Central memory CD8-positive, alpha-beta T cell (primary cell): ENCODE measurements at regions not wholly inside any gene's neighbourhood (a gene's known extent, or its start where the extent isn't known, plus 50 kb on each side); places are given as distances from the start of the nearest gene placed in this dataset.

Experiments
- ATAC-seq: fragments of 150-1000 bp; cut with Tn5 transposase; replicated peaks from 2 replicates; pipeline ENCODE4 v1.10.0; 2022; ENCODE audit warnings: mild to moderate bottlenecking, moderate FRiP score, moderate number of reproducible peaks; ENCODE audit not compliant: poor library complexity, severe bottlenecking; ENCODE audit errors: extremely low read depth
- DNase-seq, 2 donors: peaks; one replicate each; pipeline ENCODE4 v3.0.0; 2021; ENCODE audit warnings: low spot score in 2 of 2
- H3K27ac Mint-ChIP-seq: one replicate; pipeline ENCODE4 v1.8.0; 2022; ENCODE audit warnings: low read depth, mild to moderate bottlenecking, moderate library complexity, mixed read lengths
- H3K27me3 Mint-ChIP-seq: one replicate; pipeline ENCODE4 v1.8.0; 2022; ENCODE audit warnings: mixed read lengths
- H3K36me3 Mint-ChIP-seq: one replicate; pipeline ENCODE4 v1.8.0; 2022; ENCODE audit warnings: mild to moderate bottlenecking, moderate library complexity, mixed read lengths; ENCODE audit not compliant: insufficient read depth
- H3K4me1 Mint-ChIP-seq: one replicate; pipeline ENCODE4 v1.8.0; 2022; ENCODE audit warnings: mixed read lengths
- H3K4me3 Mint-ChIP-seq: one replicate; pipeline ENCODE4 v1.8.0; 2022; ENCODE audit warnings: mild to moderate bottlenecking, moderate library complexity, mixed read lengths
- H3K9me3 Mint-ChIP-seq: one replicate; pipeline ENCODE4 v1.8.0; 2022; ENCODE audit warnings: mixed read lengths

DNA sequence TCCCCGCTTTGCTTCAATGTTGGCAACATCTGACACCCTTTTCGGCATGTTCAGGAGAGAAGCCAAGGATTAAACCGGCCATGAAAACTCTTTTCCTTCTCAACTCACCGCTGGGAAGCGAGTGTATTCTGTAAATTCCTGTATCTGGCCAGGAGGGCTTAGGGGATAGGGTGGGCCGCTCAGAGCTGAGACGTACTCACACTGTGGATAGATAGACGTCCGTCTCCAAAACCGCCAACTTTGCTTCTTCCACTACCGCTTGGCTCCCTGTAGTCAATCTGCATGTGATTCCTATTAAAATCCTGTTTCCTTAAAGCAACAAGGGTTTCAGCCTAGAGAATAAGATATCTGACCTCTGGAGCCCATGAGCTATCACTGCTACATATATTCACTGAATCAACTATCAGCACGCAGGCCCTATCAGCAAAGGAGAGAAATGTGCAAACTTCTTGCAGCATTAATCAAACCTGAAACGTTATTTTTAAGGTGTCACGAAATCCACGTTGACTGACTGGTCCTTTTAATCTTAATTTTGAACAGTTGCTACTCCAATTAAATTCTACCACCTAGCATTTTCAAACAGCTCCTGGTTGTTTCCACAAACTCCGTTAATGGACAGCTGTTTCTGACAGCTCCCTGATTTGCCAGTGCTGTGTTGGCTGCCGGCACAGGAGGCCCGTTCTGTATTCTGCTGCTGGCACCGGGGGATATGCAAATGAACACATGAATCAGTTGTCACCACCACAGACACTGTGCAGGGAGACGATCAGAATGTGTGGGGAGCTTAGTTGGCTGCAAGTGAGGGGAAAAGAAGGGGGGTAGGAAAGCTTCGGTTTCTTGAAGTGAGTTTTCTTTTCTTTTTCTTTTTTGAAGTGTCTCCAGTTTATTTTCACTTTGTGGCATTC is 438.9 kb upstream of the ARRDC4 start:
- DNase-seq (no peak), ATAC-seq (no peak)
- peaks cover 3% of the 10 kb centered on the region for H3K9me3 Mint-ChIP-seq
- H3K4me1 Mint-ChIP-seq = no peaks in the 10 kb centered on the region
- no peaks in the 10 kb centered on the region for H3K27me3 Mint-ChIP-seq
- no peak overlapping the region for H3K27ac Mint-ChIP-seq
- H3K4me3 Mint-ChIP-seq = no peak overlapping the region
- H3K36me3 Mint-ChIP-seq = no peaks in the 10 kb centered on the region

DNA sequence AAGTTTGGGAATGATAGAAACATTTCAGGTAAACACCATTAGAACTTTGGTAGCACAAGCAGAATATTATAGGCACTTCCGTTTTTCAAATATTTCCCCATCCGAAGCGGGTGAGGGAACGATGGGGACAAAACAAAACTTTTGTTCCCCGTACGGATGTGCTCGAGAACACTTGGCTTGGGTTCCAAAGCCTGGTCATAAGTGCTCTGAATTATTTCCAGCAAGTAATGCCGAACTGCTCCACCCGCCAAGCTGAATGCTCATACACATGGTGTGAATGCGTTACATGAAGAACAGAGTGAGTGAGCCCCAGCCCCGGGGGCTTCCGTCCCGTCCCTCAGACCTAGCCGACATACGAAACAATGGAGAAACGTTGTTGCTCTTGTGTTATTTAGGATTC is 438.2 kb upstream of the ARRDC4 start:
- ATAC-seq = no peak
- Mint-ChIP-seq H3K36me3 (no peaks in the 10 kb centered on the region), H3K4me3 (no peak overlapping the region), H3K4me1 (no peaks in the 10 kb centered on the region), H3K27me3 (no peaks in the 10 kb centered on the region), H3K9me3 (peaks cover 3% of the 10 kb centered on the region), H3K27ac (no peak overlapping the region)
- no peak for DNase-seq

DNA sequence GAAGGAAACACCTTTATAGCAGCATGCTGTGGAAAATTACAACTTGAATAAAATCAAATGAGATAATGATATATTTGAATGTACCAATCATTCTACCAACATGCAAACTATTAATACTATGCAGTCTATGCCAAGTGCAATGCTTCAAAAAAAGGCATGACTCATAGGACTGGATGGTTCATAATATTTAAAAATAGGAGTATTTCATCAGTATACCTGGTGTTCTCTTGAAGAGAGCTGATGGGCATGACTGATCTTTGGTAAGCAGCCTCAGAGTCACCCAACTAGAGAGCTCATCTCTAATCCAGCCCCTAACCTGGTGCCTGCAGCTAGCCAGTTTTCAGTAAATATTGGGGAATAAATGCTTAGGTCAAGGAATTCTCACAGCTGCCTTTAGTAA is 434.7 kb upstream of the ARRDC4 start:
- peaks cover 3% of the 10 kb centered on the region for H3K9me3 Mint-ChIP-seq
- no peak for DNase-seq
- H3K27me3 Mint-ChIP-seq = no peaks in the 10 kb centered on the region
- H3K36me3 Mint-ChIP-seq = no peaks in the 10 kb centered on the region
- no peak overlapping the region for H3K4me3 Mint-ChIP-seq
- no peak for ATAC-seq
- H3K27ac Mint-ChIP-seq = no peak overlapping the region
- H3K4me1 Mint-ChIP-seq = no peaks in the 10 kb centered on the region

DNA sequence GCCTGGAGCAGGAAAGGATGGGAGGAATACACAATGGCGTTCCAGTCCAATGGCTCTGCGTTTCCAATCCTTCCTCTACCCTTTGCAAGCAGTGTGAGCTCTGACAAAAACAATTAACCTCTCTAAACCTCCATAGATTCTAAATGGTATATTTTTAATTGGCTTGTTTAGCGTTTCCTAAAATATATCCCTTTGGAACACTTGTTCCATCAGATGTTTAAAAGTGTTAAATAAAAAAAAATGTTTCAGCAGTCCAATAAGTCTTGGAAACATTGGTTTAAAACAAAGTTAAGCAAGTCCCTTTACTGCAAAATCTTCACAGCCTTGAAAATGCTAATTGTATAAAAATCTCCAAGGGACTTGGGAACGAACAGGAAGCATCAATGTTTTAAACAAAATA is 432.3 kb upstream of the ARRDC4 start:
- Mint-ChIP-seq H3K36me3 (no peaks in the 10 kb centered on the region), H3K27ac (no peak overlapping the region), H3K27me3 (no peaks in the 10 kb centered on the region), H3K4me3 (no peak overlapping the region), H3K4me1 (no peaks in the 10 kb centered on the region), H3K9me3 (peaks cover 10% of the 10 kb centered on the region)
- DNase-seq = no peak
- ATAC-seq = no peak

DNA sequence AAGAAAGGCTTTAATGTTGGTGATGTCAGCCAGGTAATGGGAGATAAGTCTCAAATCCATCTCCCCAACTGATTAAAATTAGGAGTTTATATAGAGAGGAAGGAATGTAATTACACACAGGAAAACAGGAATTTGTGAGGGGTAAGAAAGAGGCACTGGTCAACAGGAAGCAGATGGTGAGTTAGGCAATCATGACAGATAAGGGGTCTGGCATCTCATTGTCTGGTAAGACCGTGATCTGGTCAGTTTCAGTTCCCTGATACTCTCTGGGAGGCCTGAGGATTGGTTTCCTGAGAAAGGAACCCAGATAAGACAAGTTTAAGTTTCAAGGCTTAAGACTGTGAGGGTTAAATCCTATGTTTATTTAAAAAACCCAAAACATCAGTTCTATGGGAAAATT is 414.7 kb upstream of the ARRDC4 start:
- H3K27ac Mint-ChIP-seq = no peak overlapping the region
- ATAC-seq = no peak
- H3K4me1 Mint-ChIP-seq = no peaks in the 10 kb centered on the region
- no peak overlapping the region for H3K4me3 Mint-ChIP-seq
- no peak for DNase-seq
- H3K9me3 Mint-ChIP-seq = peaks cover 44% of the 10 kb centered on the region
- no peaks in the 10 kb centered on the region for H3K36me3 Mint-ChIP-seq
- no peaks in the 10 kb centered on the region for H3K27me3 Mint-ChIP-seq

DNA sequence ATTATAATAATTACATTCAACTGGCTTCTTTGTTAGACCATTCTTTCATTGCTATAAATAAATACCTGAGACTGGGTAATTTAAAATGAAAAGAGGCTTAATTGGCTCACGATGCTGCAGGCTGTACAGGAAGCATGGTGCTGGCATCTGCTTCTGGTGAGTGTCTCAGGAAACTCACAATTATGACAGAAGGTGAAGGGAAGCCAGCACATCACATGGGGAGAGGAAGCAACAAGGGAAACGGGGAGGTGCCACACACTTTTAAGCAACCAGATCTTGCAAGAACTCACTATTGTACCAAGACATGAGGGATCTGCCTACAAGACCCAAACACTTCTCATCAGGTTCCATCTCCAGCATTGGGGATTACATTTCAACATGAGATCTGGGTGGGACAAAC is 413.1 kb upstream of the ARRDC4 start:
- Mint-ChIP-seq H3K27ac (no peak overlapping the region), H3K36me3 (no peaks in the 10 kb centered on the region), H3K9me3 (peaks cover 48% of the 10 kb centered on the region), H3K4me1 (no peaks in the 10 kb centered on the region), H3K4me3 (no peak overlapping the region), H3K27me3 (no peaks in the 10 kb centered on the region)
- ATAC-seq = no peak
- no peak for DNase-seq

DNA sequence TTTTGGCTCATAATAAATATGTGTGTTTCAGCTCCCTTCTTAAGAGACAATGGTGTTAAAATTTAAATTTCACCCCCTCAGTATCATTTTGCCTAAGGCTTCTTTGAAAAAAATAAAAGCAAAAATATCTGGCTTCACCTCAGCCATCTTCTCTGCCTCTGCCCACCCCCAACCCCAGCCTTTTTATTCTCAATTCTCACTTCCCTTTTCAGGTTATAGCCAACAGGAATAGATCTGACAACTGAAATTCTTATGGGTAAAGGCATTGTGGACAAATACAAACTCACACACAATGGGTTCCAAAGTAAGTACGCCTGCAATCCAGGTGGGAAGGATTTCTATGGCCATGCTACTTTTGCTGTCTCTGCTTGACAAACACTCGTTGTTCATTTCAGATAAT is 399.0 kb upstream of the ARRDC4 start:
- DNase-seq (no peak), ATAC-seq (no peak)
- Mint-ChIP-seq H3K4me1 (no peaks in the 10 kb centered on the region), H3K27ac (no peak overlapping the region), H3K27me3 (no peaks in the 10 kb centered on the region), H3K9me3 (peaks cover 12% of the 10 kb centered on the region), H3K36me3 (no peaks in the 10 kb centered on the region), H3K4me3 (no peak overlapping the region)

DNA sequence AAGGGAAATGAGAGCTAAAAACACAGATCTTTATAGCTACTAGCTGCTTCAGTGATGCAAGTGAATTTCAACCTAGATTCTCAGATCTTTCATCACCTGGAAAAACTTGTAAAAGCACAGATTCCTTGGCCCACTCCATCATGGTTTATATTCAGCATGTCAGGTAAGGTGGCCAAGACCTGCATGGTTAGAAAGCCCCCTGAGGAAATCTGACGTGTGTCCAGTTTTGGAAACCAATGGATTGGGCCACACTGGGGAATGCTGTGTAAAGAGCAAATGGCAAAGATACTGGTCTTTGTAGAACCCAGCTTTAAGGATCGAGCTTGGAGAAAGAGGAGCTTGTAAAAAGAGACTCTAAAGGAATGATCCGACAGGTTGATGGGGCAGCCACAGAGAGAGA is 397.0 kb upstream of the ARRDC4 start:
- no peak overlapping the region for H3K27ac Mint-ChIP-seq
- H3K4me3 Mint-ChIP-seq = no peak overlapping the region
- H3K27me3 Mint-ChIP-seq = no peaks in the 10 kb centered on the region
- DNase-seq (no peak), ATAC-seq (no peak)
- no peaks in the 10 kb centered on the region for H3K4me1 Mint-ChIP-seq
- no peaks in the 10 kb centered on the region for H3K36me3 Mint-ChIP-seq
- peaks cover 12% of the 10 kb centered on the region for H3K9me3 Mint-ChIP-seq

DNA sequence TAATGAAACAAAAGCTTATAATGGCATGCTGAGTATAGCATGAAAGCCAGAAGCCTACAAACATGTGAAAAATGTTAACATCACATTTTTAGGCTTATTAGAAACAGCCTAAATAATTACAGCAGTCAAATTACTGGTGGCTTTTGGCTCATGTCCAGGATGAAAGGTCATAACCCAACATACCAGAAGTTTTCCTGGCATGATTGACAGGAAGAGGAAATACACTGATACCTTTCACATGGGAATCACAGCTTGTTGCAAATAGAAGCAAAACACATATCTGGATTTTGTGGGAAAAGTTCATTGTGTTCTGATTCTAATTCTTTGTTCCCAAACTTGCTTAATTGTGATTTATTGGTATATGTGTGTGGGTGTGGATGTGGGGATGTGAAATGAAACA is 393.5 kb upstream of the ARRDC4 start:
- Mint-ChIP-seq H3K4me3 (no peak overlapping the region), H3K4me1 (no peaks in the 10 kb centered on the region), H3K9me3 (peaks cover 11% of the 10 kb centered on the region), H3K27me3 (no peaks in the 10 kb centered on the region), H3K27ac (no peak overlapping the region), H3K36me3 (no peaks in the 10 kb centered on the region)
- DNase-seq = no peak
- ATAC-seq = no peak

DNA sequence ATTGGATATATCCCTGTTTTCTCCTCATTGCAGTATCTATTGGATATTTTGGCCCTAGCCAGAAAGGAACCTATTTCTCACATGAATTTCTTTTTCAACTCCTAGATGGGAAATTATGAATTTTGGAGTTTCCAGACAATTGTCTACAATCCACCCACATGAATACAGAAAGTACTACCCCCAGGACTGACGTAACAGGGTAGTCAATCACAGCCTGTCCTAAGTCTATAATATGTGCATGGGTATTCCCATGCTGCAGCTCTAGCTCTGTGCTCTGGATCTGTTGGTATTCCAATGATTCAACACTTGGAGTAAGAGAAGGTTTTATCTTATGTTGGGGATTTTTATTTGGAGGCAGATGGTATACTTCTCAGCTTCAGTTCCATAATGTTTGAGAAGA is 393.1 kb upstream of the ARRDC4 start:
- no peak for ATAC-seq
- Mint-ChIP-seq H3K4me1 (no peaks in the 10 kb centered on the region), H3K36me3 (no peaks in the 10 kb centered on the region), H3K4me3 (no peak overlapping the region), H3K27ac (no peak overlapping the region), H3K9me3 (peaks cover 11% of the 10 kb centered on the region), H3K27me3 (no peaks in the 10 kb centered on the region)
- DNase-seq = no peak

DNA sequence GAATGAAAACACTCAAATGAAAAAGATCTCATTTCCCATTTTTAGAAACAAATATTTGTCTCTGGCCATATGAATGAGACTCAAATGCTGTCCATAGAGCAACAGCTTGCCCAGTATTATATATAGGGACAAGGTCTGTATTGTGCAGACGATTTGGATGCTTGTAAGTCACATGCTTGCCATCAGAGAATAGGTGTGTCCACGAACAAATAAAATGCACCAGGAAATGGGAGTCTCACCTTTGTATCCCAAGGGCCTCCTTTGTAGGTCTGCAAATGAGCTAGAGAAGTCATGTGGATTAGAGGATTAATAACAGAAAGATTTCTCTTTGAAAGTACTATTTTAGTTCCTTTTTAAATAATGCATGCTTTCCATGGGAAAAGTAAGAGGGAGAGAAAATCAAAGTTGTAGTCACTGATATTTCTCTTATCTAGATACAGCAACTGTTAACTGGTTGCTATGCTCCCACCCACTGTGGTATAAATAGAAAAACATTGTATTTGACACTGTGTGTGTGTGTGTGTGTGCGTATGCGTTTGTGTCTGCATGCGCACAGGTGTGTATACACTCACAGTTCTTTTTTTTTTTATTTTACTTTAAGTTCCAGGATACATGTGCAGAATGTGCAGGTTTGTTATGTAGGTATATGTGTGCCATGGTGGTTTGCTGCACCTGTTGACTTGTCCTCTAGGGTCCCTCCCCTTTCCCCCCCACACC is 383.4 kb upstream of the ARRDC4 start:
- Mint-ChIP-seq H3K4me1 (no peaks in the 10 kb centered on the region), H3K9me3 (peaks cover 19% of the 10 kb centered on the region), H3K4me3 (no peak overlapping the region), H3K27ac (no peak overlapping the region), H3K27me3 (no peaks in the 10 kb centered on the region), H3K36me3 (no peaks in the 10 kb centered on the region)
- DNase-seq (no peak), ATAC-seq (no peak)

DNA sequence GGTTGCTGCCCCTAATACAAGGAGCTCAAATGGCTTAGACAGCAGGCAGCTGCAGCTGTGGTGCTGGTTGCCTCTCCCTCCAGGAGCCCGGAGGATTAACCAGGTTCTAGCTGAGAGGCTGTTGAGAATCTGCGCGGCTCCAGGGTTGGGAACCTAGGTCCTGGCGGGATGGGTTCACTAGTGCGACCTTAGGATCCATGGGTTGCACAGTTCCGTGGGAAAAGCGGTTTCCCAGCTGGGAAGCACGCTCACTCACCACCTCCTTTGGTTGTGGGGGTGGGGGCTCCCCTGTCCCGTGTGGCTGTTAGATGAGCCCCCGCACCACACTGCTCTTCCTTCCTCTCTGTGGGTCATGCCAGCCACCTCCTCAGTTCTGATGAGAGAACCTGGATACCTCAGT is 375.1 kb upstream of the ARRDC4 start:
- Mint-ChIP-seq H3K4me3 (no peak overlapping the region), H3K27ac (no peak overlapping the region), H3K36me3 (no peaks in the 10 kb centered on the region), H3K4me1 (no peaks in the 10 kb centered on the region), H3K27me3 (no peaks in the 10 kb centered on the region), H3K9me3 (peaks cover 29% of the 10 kb centered on the region)
- DNase-seq (no peak), ATAC-seq (no peak)

DNA sequence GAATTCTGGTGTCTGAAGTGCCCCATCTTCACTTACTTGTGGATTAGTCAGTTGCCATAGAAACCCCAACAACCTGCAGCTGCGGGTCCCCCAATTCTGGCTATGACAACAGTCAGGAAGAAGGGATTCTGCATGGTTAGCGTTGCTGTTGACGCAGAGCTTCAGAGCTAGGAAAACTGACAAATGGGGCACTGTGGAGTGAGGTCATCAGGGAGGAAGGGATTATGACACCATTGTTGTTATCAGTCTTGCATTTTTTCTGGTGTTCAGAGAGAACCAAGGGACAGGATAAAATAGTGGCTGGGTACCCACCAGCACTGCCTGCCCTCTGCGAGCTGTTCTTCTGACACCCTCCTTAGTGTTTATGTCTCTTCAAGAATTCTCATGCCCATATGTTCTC is 367.7 kb upstream of the ARRDC4 start:
- no peak for ATAC-seq
- Mint-ChIP-seq H3K4me1 (no peaks in the 10 kb centered on the region), H3K9me3 (peaks cover 9% of the 10 kb centered on the region), H3K27ac (no peak overlapping the region), H3K27me3 (no peaks in the 10 kb centered on the region), H3K4me3 (no peak overlapping the region), H3K36me3 (no peaks in the 10 kb centered on the region)
- DNase-seq = no peak
